H9 (cell line): ENCODE measurements at regions not wholly inside any gene's neighbourhood (a gene's known extent, or its start where the extent isn't known, plus 50 kb on each side); places are given as distances from the start of the nearest gene placed in this dataset.

ENCODE experiments used
- DNase-seq: peaks from one replicate; pipeline ENCODE4 v3.0.0-alpha.2; 2017
- H2AFZ ChIP-seq: one replicate; pipeline ENCODE4 v1.6.1; 2013; ENCODE audit warnings: mild to moderate bottlenecking, low read length, control low read depth, moderate library complexity
- H2AK5ac ChIP-seq: 2 replicates; pipeline ENCODE4 v1.6.1; 2013; ENCODE audit warnings: low read length, control low read depth, mixed read lengths; ENCODE audit not compliant: insufficient read length
- H2BK120ac ChIP-seq: one replicate; pipeline ENCODE4 v1.6.1; 2013; ENCODE audit warnings: low read depth, mild to moderate bottlenecking, low read length, control low read depth, inconsistent platforms; ENCODE audit not compliant: poor library complexity, severe bottlenecking
- H2BK12ac ChIP-seq: 2 replicates; pipeline ENCODE4 v1.6.1; 2013; ENCODE audit warnings: low read length, control low read depth, mixed read lengths, low read depth; ENCODE audit not compliant: insufficient read length
- H2BK15ac ChIP-seq: 2 replicates; pipeline ENCODE4 v1.6.1; 2013; ENCODE audit warnings: low read depth, low read length, control low read depth
- H2BK20ac ChIP-seq: one replicate; pipeline ENCODE4 v1.6.1; 2013; ENCODE audit warnings: low read depth, mild to moderate bottlenecking, low read length, control low read depth, inconsistent platforms; ENCODE audit not compliant: poor library complexity, severe bottlenecking
- H2BK5ac ChIP-seq: 2 replicates; pipeline ENCODE4 v1.6.1; 2013; ENCODE audit warnings: low read length, control low read depth, mixed read lengths; ENCODE audit not compliant: insufficient read length
- H3K14ac ChIP-seq: 2 replicates; pipeline ENCODE4 v1.6.1; 2013; ENCODE audit warnings: low read length, control low read depth; ENCODE audit not compliant: insufficient read depth
- H3K18ac ChIP-seq: 2 replicates; pipeline ENCODE4 v1.6.1; 2013; ENCODE audit warnings: low read depth, mild to moderate bottlenecking, mixed read lengths, low read length, control low read depth; ENCODE audit not compliant: insufficient read length
- H3K23ac ChIP-seq: 2 replicates; pipeline ENCODE4 v1.6.1; 2013; ENCODE audit warnings: low read length, control low read depth, mixed read lengths, low read depth; ENCODE audit not compliant: insufficient read length
- H3K23me2 ChIP-seq: 2 replicates; pipeline ENCODE4 v1.6.1; 2013; ENCODE audit warnings: low read depth, mild to moderate bottlenecking, mixed read lengths, low read length, control low read depth; ENCODE audit not compliant: insufficient read length, poor library complexity, severe bottlenecking
- H3K27ac ChIP-seq: 2 replicates; pipeline ENCODE4 v1.5.1; 2013; ENCODE audit warnings: low read length, control low read depth, mixed read lengths, low read depth; ENCODE audit not compliant: insufficient read length
- H3K27me3 ChIP-seq: 2 replicates; pipeline ENCODE4 v1.6.1; 2013; ENCODE audit warnings: low read length, control low read depth, inconsistent platforms; ENCODE audit not compliant: insufficient read depth
- H3K4ac ChIP-seq: 2 replicates; pipeline ENCODE4 v1.6.1; 2013; ENCODE audit warnings: low read depth, mild to moderate bottlenecking, control low read depth, inconsistent platforms, low read length, moderate library complexity
- H3K4me1 ChIP-seq: 2 replicates; pipeline ENCODE4 v1.6.1; 2013; ENCODE audit warnings: low read length, control low read depth, inconsistent platforms; ENCODE audit not compliant: insufficient read depth
- H3K4me2 ChIP-seq: 2 replicates; pipeline ENCODE4 v1.6.1; 2013; ENCODE audit warnings: low read length, control low read depth, mixed read lengths; ENCODE audit not compliant: insufficient read length, insufficient read depth
- H3K56ac ChIP-seq: 2 replicates; pipeline ENCODE4 v1.6.1; 2013; ENCODE audit warnings: low read depth, mild to moderate bottlenecking, mixed read lengths, low read length, control low read depth; ENCODE audit not compliant: insufficient read length
- H3K79me1 ChIP-seq: 2 replicates; pipeline ENCODE4 v1.6.1; 2013; ENCODE audit warnings: low read depth, mild to moderate bottlenecking, moderate library complexity, low read length, control low read depth, inconsistent platforms; ENCODE audit not compliant: insufficient read depth, poor library complexity, severe bottlenecking
- H3K79me2 ChIP-seq: 2 replicates; pipeline ENCODE4 v1.6.1; 2013; ENCODE audit warnings: low read length, control low read depth, inconsistent platforms; ENCODE audit not compliant: insufficient read depth
- H3K9ac ChIP-seq: 2 replicates; pipeline ENCODE4 v1.6.1; 2013; ENCODE audit warnings: low read length, control low read depth, mixed read lengths; ENCODE audit not compliant: insufficient read length; ENCODE audit errors: extremely low read depth
- H3K9me3 ChIP-seq: one replicate; pipeline ENCODE4 v1.6.1; 2013; ENCODE audit warnings: low read depth, low read length, inconsistent platforms; ENCODE audit not compliant: control insufficient read depth
- H3T11ph ChIP-seq: one replicate; pipeline ENCODE4 v1.6.1; 2013; ENCODE audit warnings: mild to moderate bottlenecking, low read length, control low read depth, inconsistent platforms
- H4K20me1 ChIP-seq: one replicate; pipeline ENCODE4 v1.6.1; 2013; ENCODE audit not compliant: control insufficient read depth, insufficient read length, insufficient read depth
- H4K5ac ChIP-seq: 2 replicates; pipeline ENCODE4 v1.6.1; 2013; ENCODE audit warnings: low read depth, mild to moderate bottlenecking, mixed read lengths, low read length, control low read depth; ENCODE audit not compliant: insufficient read length
- H4K8ac ChIP-seq: replicated peaks from 2 replicates; pipeline ENCODE4 v1.6.1; 2013; ENCODE audit warnings: low read length, control low read depth, mixed read lengths, low read depth; ENCODE audit not compliant: insufficient read length
- H4K91ac ChIP-seq: 2 replicates; pipeline ENCODE4 v1.6.1; 2013; ENCODE audit warnings: low read depth, mild to moderate bottlenecking, moderate library complexity, mixed read lengths, low read length, control low read depth; ENCODE audit not compliant: insufficient read length
- H3K27ac Mint-ChIP-seq, 3 experiments: 2 replicates in 2 of 3; 3 replicates in 1 of 3; pipeline ENCODE4 v1.8.0; 2020 to 2021; ENCODE audit warnings: mixed read lengths in 3 of 3, mild to moderate bottlenecking in 1 of 3, moderate library complexity in 1 of 3
- H3K27me3 Mint-ChIP-seq: 2 replicates; pipeline ENCODE4 v1.8.0; 2021; ENCODE audit warnings: low read depth, mild to moderate bottlenecking, moderate library complexity, mixed read lengths
- H3K36me3 Mint-ChIP-seq, 3 experiments: 2 replicates in 2 of 3; 3 replicates in 1 of 3; pipeline ENCODE4 v1.8.0; 2020 to 2021; ENCODE audit warnings: low read depth in 3 of 3, mixed read lengths in 3 of 3; ENCODE audit not compliant: insufficient read depth in 1 of 3
- H3K4me1 Mint-ChIP-seq, 2 experiments: 2 replicates each; pipeline ENCODE4 v1.8.0; 2020; ENCODE audit warnings: mixed read lengths in 2 of 2
- H3K4me3 Mint-ChIP-seq, 2 experiments: 2 replicates in 1 of 2; 3 replicates in 1 of 2; pipeline ENCODE4 v1.8.0; 2020 to 2021; ENCODE audit warnings: mild to moderate bottlenecking in 2 of 2, mixed read lengths in 2 of 2, moderate library complexity in 1 of 2
- H3K9me3 Mint-ChIP-seq, 2 experiments: 2 replicates in 1 of 2; 3 replicates in 1 of 2; pipeline ENCODE4 v1.8.0; 2020; ENCODE audit warnings: mild to moderate bottlenecking in 2 of 2, mixed read lengths in 2 of 2, moderate library complexity in 1 of 2
- CTCF ChIP-seq: fragments of 200-600 bp; sonication (generic); conservative IDR thresholded peaks from 3 replicates; pipeline ENCODE4 v1.8.0; 2021; ENCODE audit warnings: antibody characterized with exemption, mild to moderate bottlenecking

GRCh38 chr4:131635191-131635590, 1513.9 kb upstream of the PCDH10 start:
- Histone ChIP-seq H3K4ac (no peak overlapping the region), H3K14ac (no peak overlapping the region), H2BK5ac (no peak overlapping the region), H3K4me2 (no peak overlapping the region), H3K23ac (no peak overlapping the region), H3K9me3 (peaks cover 7% of the 10 kb centered on the region), H3K79me1 (no peaks in the 10 kb centered on the region), H4K20me1 (no peaks in the 10 kb centered on the region), H2AFZ (no peak overlapping the region), H2BK12ac (no peak overlapping the region), H3K4me1 (no peaks in the 10 kb centered on the region), H3K18ac (no peak overlapping the region), H3K56ac (no peak overlapping the region), H4K8ac (no peak overlapping the region), H3T11ph (no peak overlapping the region), H2BK15ac (no peak overlapping the region), H4K5ac (no peak overlapping the region), H3K27ac (no peak overlapping the region), H3K9ac (no peak overlapping the region), H3K79me2 (no peaks in the 10 kb centered on the region), H2BK20ac (no peak overlapping the region), H2BK120ac (no peak overlapping the region), H2AK5ac (no peak overlapping the region), H3K23me2 (no peaks in the 10 kb centered on the region), H3K27me3 (no peaks in the 10 kb centered on the region), H4K91ac (no peak overlapping the region)
- Mint-ChIP-seq H3K27ac (no peak overlapping the region), H3K27me3 (no peaks in the 10 kb centered on the region), H3K36me3 (peaks cover 11 to 53% (median 19%) of the 10 kb centered on the region in 3 experiments), H3K9me3 (peaks cover 40 to 48% of the 10 kb centered on the region in 2 experiments), H3K4me1 (no peaks in the 10 kb centered on the region), H3K4me3 (no peak overlapping the region)
- DNase-seq, result no peak
- TF ChIP-seq CTCF, result no peak
